Natural killer cell (primary cell): ENCODE measurements at regions not wholly inside any gene's neighbourhood (a gene's known extent, or its start where the extent isn't known, plus 50 kb on each side); places are given as distances from the start of the nearest gene placed in this dataset.

ENCODE experiments used
- ATAC-seq, 3 donors: fragments of 150-1000 bp in 2 of 3; fragments of 200-7000 bp in 1 of 3; cut with Tn5 transposase; 1 replicate in 1 of 3; 2 replicates in 2 of 3; pipeline ENCODE4 v1.10.0; 2021; ENCODE audit warnings: mild to moderate bottlenecking in 2 of 3, moderate library complexity in 2 of 3
- DNase-seq, 2 donors: peaks; one replicate each; pipeline versions ENCODE4 v3.0.0 to v3.0.0-alpha.2; 2013 to 2021; ENCODE audit warnings: mixed read lengths in 1 of 2
- H3K27ac ChIP-seq: one replicate; pipeline ENCODE4 v1.5.1; 2013; ENCODE audit warnings: mild to moderate bottlenecking, low read length
- H3K27me3 ChIP-seq: one replicate; pipeline ENCODE4 v1.6.1; 2013; ENCODE audit warnings: low read length; ENCODE audit not compliant: control insufficient read depth, insufficient read depth
- H3K36me3 ChIP-seq: one replicate; pipeline ENCODE4 v1.6.1; 2013; ENCODE audit warnings: low read length; ENCODE audit not compliant: control insufficient read depth, insufficient read depth
- H3K4me1 ChIP-seq: one replicate; pipeline ENCODE4 v1.6.1; 2013; ENCODE audit warnings: low read length; ENCODE audit not compliant: control insufficient read depth, insufficient read depth
- H3K4me3 ChIP-seq: one replicate; pipeline ENCODE4 v1.5.1; 2013; ENCODE audit warnings: low read length
- H3K9me3 ChIP-seq: one replicate; pipeline ENCODE4 v1.6.1; 2013; ENCODE audit warnings: low read length; ENCODE audit not compliant: control insufficient read depth, insufficient read depth
- H3K27ac Mint-ChIP-seq, 2 donors: one replicate each; pipeline ENCODE4 v1.8.0; 2022; ENCODE audit warnings: mild to moderate bottlenecking in 2 of 2, mixed read lengths in 2 of 2, moderate library complexity in 1 of 2
- H3K27me3 Mint-ChIP-seq, 2 donors: one replicate each; pipeline ENCODE4 v1.8.0; 2022; ENCODE audit warnings: low read depth in 2 of 2, mixed read lengths in 2 of 2
- H3K36me3 Mint-ChIP-seq: one replicate; pipeline ENCODE4 v1.8.0; 2022; ENCODE audit warnings: mixed read lengths
- H3K4me1 Mint-ChIP-seq, 2 donors: one replicate each; pipeline ENCODE4 v1.8.0; 2022; ENCODE audit warnings: mixed read lengths in 2 of 2
- H3K4me3 Mint-ChIP-seq: one replicate; pipeline ENCODE4 v1.8.0; 2022; ENCODE audit warnings: mild to moderate bottlenecking, moderate library complexity, mixed read lengths
- H3K9me3 Mint-ChIP-seq, 2 donors: one replicate each; pipeline ENCODE4 v1.8.0; 2022; ENCODE audit warnings: mixed read lengths in 2 of 2
- WGBS: methylation state at CpG from one replicate; pipeline ENCODE4 v1.1.7; 2013; ENCODE audit warnings: missing lambda C conversion rate; ENCODE audit not compliant: insufficient coverage; 5-methylcytosine and 5-hydroxymethylcytosine counted together
- intact Hi-C: fragments of 100-400 bp; cut with micrococcal nuclease; formaldehyde crosslinking; loops from one replicate; pipeline ENCODE4 v1.14.2; 2022
- TF ChIP-seq, protein P1 (sequence below): fragments of 200-600 bp; IDR thresholded peaks from one replicate; pipeline ENCODE4 v1.8.0; 2022; ENCODE audit warnings: antibody characterized with exemption

DNA sequence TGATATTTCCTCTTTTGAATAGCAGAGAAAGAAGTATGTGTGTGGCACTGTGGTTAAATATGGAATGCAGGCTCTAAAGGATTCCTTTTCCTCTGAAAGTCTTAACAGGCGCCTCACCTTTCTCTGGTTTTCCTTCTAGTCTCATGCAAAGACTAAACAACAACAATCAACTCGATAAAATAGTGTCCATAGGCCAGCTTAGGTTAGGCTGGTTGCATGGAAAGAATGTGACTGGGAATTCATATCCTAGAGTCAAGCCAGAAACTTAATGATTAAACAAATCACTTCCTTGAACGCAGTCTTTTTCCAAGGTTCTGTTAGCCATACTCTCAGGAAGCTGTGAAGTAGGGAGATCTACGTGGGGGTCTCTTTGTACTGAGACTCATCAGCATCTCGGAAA lies 800.8 kb upstream of the ID2 start:
- no peaks in the 10 kb centered on the region for H3K36me3 ChIP-seq
- peaks cover 7 to 11% of the 10 kb centered on the region in 2 donors for H3K27me3 Mint-ChIP-seq
- no peaks in the 10 kb centered on the region for H3K4me1 ChIP-seq
- ATAC-seq (no peak), DNase-seq (no peak)
- TF ChIP-seq, protein P1, sequence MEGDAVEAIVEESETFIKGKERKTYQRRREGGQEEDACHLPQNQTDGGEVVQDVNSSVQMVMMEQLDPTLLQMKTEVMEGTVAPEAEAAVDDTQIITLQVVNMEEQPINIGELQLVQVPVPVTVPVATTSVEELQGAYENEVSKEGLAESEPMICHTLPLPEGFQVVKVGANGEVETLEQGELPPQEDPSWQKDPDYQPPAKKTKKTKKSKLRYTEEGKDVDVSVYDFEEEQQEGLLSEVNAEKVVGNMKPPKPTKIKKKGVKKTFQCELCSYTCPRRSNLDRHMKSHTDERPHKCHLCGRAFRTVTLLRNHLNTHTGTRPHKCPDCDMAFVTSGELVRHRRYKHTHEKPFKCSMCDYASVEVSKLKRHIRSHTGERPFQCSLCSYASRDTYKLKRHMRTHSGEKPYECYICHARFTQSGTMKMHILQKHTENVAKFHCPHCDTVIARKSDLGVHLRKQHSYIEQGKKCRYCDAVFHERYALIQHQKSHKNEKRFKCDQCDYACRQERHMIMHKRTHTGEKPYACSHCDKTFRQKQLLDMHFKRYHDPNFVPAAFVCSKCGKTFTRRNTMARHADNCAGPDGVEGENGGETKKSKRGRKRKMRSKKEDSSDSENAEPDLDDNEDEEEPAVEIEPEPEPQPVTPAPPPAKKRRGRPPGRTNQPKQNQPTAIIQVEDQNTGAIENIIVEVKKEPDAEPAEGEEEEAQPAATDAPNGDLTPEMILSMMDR, result no peak
- H3K4me1 Mint-ChIP-seq, result no peaks in the 10 kb centered on the region
- no peaks in the 10 kb centered on the region for H3K9me3 ChIP-seq
- no peak overlapping the region for H3K4me3 Mint-ChIP-seq
- H3K36me3 Mint-ChIP-seq, result no peaks in the 10 kb centered on the region
- H3K4me3 ChIP-seq, result no peak overlapping the region
- no peaks in the 10 kb centered on the region for H3K27me3 ChIP-seq
- intact Hi-C loops, result no loop called here
- no peaks in the 10 kb centered on the region for H3K9me3 Mint-ChIP-seq
- H3K27ac ChIP-seq, result no peak overlapping the region
- 55% methylated on average over 4 of the region's 5 CpGs for WGBS
- H3K27ac Mint-ChIP-seq, result no peak overlapping the region

DNA sequence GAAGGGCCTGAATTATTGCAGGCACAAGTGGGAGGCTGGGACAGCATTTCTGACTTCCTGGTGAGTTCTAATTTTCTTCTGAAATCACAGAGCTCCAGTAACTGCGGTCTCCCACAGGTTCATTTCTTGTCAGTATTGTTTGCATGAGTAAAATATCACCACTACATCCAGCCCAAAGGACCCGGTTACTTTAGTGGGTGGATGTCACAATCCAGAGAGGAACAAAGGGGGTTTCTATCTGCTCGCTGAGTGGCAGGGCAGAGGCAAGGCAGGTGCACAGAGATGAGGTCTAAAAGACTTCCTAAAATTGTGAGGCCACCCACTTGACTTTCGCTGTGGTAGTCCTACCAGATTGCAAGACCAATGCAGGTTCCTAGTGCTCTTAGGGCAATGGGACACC lies 800.4 kb upstream of the ID2 start:
- H3K27me3 ChIP-seq, result no peaks in the 10 kb centered on the region
- H3K27ac ChIP-seq, result no peak overlapping the region
- H3K9me3 ChIP-seq, result no peaks in the 10 kb centered on the region
- no peaks in the 10 kb centered on the region for H3K9me3 Mint-ChIP-seq
- no peak overlapping the region for H3K4me3 Mint-ChIP-seq
- no peaks in the 10 kb centered on the region for H3K36me3 Mint-ChIP-seq
- H3K4me1 Mint-ChIP-seq, result no peaks in the 10 kb centered on the region
- H3K4me3 ChIP-seq, result no peak overlapping the region
- DNase-seq, result no peak
- TF ChIP-seq, protein P1, result no peak
- no peak for ATAC-seq
- peaks cover 7 to 9% of the 10 kb centered on the region in 2 donors for H3K27me3 Mint-ChIP-seq
- no peak overlapping the region for H3K27ac Mint-ChIP-seq
- WGBS, result 65% methylated on average over 2 of the region's 4 CpGs
- no peaks in the 10 kb centered on the region for H3K36me3 ChIP-seq
- H3K4me1 ChIP-seq, result no peaks in the 10 kb centered on the region
- intact Hi-C loops, result no loop called here

DNA sequence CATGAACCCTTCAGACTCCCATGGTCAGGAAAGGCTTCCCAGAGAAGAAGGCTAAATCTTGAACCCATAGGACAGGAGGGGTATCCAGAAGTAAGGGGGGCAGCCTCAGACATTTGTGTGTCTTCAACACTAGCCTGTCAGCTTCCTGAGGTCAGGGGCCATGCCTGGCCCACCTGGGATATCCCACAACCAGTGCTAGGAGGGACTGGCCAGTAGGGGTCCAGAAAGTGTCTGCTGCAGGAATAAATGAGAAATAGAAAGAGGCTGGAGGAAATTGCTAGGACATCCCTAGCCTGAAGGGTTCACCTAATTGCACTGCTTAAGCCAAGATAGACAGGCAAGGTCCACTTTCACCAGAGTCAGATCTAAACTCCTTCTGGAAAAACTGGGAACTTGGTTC lies 799.6 kb upstream of the ID2 start:
- Mint-ChIP-seq H3K27me3 (peaks cover 3 to 7% of the 10 kb centered on the region in 2 donors), H3K27ac (no peak overlapping the region), H3K4me1 (no peaks in the 10 kb centered on the region), H3K36me3 (no peaks in the 10 kb centered on the region), H3K9me3 (no peaks in the 10 kb centered on the region), H3K4me3 (no peak overlapping the region)
- H3K4me3 ChIP-seq, result no peak overlapping the region
- DNase-seq, result no peak
- no peaks in the 10 kb centered on the region for H3K36me3 ChIP-seq
- no peaks in the 10 kb centered on the region for H3K27me3 ChIP-seq
- TF ChIP-seq, protein P1, result no peak
- H3K9me3 ChIP-seq, result no peaks in the 10 kb centered on the region
- intact Hi-C loops, result no loop called here
- H3K4me1 ChIP-seq, result no peaks in the 10 kb centered on the region
- H3K27ac ChIP-seq, result no peak overlapping the region
- ATAC-seq, result no peak

DNA sequence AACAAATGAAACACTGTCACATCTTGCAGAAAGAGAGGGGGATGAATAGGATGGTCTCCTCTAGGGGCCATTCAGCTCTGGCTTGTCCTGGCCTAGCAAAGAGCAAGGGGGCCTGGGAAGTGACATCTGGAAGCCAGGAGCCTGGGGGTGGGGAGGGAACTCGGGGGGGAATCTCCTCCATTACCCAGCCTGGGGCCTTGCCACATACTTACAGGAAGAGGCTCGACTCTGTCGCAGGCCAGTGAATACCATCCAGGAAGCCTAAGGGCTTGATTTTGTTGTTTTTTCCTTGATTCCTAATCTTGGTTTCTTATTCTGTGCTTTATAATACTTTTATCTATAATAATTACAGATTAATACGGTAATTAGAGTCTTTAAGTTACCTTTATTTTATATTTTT lies 797.5 kb upstream of the ID2 start:
- no peaks in the 10 kb centered on the region for H3K36me3 ChIP-seq
- intact Hi-C loops, result no loop called here
- no peak for ATAC-seq

More for the DNA sequence above, 797.5 kb upstream of the ID2 start:
- Histone ChIP-seq H3K4me1 (no peaks in the 10 kb centered on the region), H3K27me3 (no peaks in the 10 kb centered on the region), H3K9me3 (no peaks in the 10 kb centered on the region), H3K27ac (no peak overlapping the region), H3K4me3 (no peak overlapping the region)
- DNase-seq, result no peak
- TF ChIP-seq, protein P1, result no peak
- no CpG with 5 or more reads among the region's 4 CpGs for WGBS
- Mint-ChIP-seq H3K4me1 (no peaks in the 10 kb centered on the region), H3K27ac (no peak overlapping the region), H3K9me3 (no peaks in the 10 kb centered on the region), H3K36me3 (no peaks in the 10 kb centered on the region), H3K27me3 (peaks cover 3 to 7% of the 10 kb centered on the region in 2 donors), H3K4me3 (no peak overlapping the region)
